Heart left ventricle (tissue), 13 donors: ENCODE measurements at regions not wholly inside any gene's neighbourhood (a gene's known extent, or its start where the extent isn't known, plus 50 kb on each side); places are given as distances from the start of the nearest gene placed in this dataset.

Experiments used
- POLR2A ChIP-seq, 2 donors: fragments of 450-650 bp; IDR thresholded peaks; one replicate each; pipeline ENCODE4 v1.6.1; 2017; ENCODE audit warnings: antibody characterized with exemption in 2 of 2, mild to moderate bottlenecking in 2 of 2, moderate library complexity in 2 of 2
- TF ChIP-seq, protein P1 (sequence below), 12 donors: fragments of 200-600 bp; sonication (generic) in 4 of 12; IDR thresholded peaks; one replicate each; pipeline versions ENCODE4 v1.5.0 to v1.8.0; 2018 to 2022; ENCODE audit warnings: antibody characterized with exemption in 12 of 12, mild to moderate bottlenecking in 5 of 12
- donor health status: ischemic (EF 13 %, LVEDD 7.1; RV severe dilation, severe dysfunction).
- donor health status: DM: no; HTN: yes; CAD: no.
- donor health status: DM: no; HTN: no; CAD: no.
- donor health status: ischemic (EF 25% LVEDD 6.9; RV normal size, moderate dysfunction).
- donor health status: ischemic (EF 25% LVEDD 5.7; RV mildly dilated, moderate dysfunction).
- donor health status: ischemic (EF 35%, LVEDD 5.7; RV mildly dilated, moderate dysfunction).
- donor health status: nonischemic (EF 11% LVEDD 7.7; RV severe dilation, severe dysfunction).
- donor health status: DM: yes; HTN: yes; CAD: no.
- donor health status: PGD.
- donor health status: ischemic (EF 29% LVEDD 5.4; RV normal size, mild dysfunction).
- donor health status: nonischemic (EF 23%, LVEDD 6.1; RV moderate dilation, normal function).

DNA sequence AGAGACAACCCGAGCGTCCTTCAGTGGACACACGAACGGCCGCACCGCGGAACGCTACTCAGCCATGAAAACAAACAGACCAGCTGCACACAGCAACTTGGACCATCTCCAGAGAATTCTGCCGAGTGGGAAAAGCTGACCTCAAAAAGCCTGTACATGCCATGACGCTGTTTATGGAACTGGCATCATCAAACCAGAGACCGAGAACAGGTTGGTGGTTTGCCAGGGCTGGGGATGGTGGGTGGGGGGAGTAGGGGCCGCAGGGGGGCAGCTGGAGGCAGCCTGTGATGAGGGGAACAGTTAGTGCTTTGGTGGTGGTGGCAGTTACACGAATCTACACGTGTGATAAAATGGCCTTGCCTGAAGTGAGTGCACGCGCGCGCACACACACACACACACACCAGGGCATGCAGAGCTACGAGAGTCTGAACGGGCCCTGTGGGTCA lies 169.8 kb downstream of the LAT start:
- TF ChIP-seq, protein P1, sequence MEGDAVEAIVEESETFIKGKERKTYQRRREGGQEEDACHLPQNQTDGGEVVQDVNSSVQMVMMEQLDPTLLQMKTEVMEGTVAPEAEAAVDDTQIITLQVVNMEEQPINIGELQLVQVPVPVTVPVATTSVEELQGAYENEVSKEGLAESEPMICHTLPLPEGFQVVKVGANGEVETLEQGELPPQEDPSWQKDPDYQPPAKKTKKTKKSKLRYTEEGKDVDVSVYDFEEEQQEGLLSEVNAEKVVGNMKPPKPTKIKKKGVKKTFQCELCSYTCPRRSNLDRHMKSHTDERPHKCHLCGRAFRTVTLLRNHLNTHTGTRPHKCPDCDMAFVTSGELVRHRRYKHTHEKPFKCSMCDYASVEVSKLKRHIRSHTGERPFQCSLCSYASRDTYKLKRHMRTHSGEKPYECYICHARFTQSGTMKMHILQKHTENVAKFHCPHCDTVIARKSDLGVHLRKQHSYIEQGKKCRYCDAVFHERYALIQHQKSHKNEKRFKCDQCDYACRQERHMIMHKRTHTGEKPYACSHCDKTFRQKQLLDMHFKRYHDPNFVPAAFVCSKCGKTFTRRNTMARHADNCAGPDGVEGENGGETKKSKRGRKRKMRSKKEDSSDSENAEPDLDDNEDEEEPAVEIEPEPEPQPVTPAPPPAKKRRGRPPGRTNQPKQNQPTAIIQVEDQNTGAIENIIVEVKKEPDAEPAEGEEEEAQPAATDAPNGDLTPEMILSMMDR (IDR thresholded peaks at IDR 0.05) = no peak
- no peak for TF ChIP-seq POLR2A (IDR thresholded peaks at IDR 0.05)
